WTC11 (cell line): ENCODE measurements at regions not wholly inside any gene's neighbourhood (a gene's known extent, or its start where the extent isn't known, plus 50 kb on each side); places are given as distances from the start of the nearest gene placed in this dataset.

Experiments
- ATAC-seq: fragments of 200-7000 bp; cut with Tn5 transposase; 2 replicates; pipeline ENCODE4 v1.10.0; 2021; ENCODE audit warnings: mild to moderate bottlenecking, moderate library complexity
- CTCF ChIA-PET: fragments of 300-600 bp; sonication (Branson Sonifier 250); formaldehyde crosslinking; loops from one replicate; lab custom pipeline; 2021; ENCODE audit warnings: antibody characterized with exemption; lab: Charles Lee
- POLR2A ChIA-PET: fragments of 350-600 bp; sonication (Branson Sonifier 250); formaldehyde crosslinking; loops from one replicate; lab custom pipeline; 2021; ENCODE audit warnings: antibody characterized with exemption; lab: Charles Lee
- DNase-seq: peaks from one replicate; pipeline ENCODE4 v3.0.0; 2021; ENCODE audit warnings: low spot score
- H3K27ac Mint-ChIP-seq: 2 replicates; pipeline ENCODE4 v1.8.0; 2021; ENCODE audit warnings: mixed read lengths
- H3K27me3 Mint-ChIP-seq: 2 replicates; pipeline ENCODE4 v1.8.0; 2021; ENCODE audit warnings: low read depth, mild to moderate bottlenecking, moderate library complexity, mixed read lengths
- H3K36me3 Mint-ChIP-seq: 2 replicates; pipeline ENCODE4 v1.8.0; 2021; ENCODE audit warnings: mixed read lengths
- H3K4me1 Mint-ChIP-seq: 2 replicates; pipeline ENCODE4 v1.8.0; 2022; ENCODE audit warnings: mixed read lengths
- H3K4me3 Mint-ChIP-seq: 2 replicates; pipeline ENCODE4 v1.8.0; 2021; ENCODE audit warnings: mild to moderate bottlenecking, moderate library complexity, mixed read lengths
- H3K9me3 Mint-ChIP-seq: 2 replicates; pipeline ENCODE4 v1.8.0; 2021; ENCODE audit warnings: mixed read lengths
- ATF1 ChIP-seq: sonication (generic); formaldehyde crosslinking; IDR thresholded peaks from 2 replicates; pipeline ENCODE4 v1.8.1; 2023; ENCODE audit warnings: mild to moderate bottlenecking, moderate library complexity, missing genetic modification reagents
- E2F5 ChIP-seq: sonication (generic); formaldehyde crosslinking; IDR thresholded peaks from 2 replicates; pipeline ENCODE4 v1.8.1; 2022; ENCODE audit warnings: mild to moderate bottlenecking, moderate library complexity, missing genetic modification reagents
- ETV6 ChIP-seq: sonication (generic); formaldehyde crosslinking; IDR thresholded peaks from 2 replicates; pipeline ENCODE4 v1.8.1; 2022; ENCODE audit warnings: mild to moderate bottlenecking, missing genetic modification reagents
- FOXK1 ChIP-seq: sonication (generic); formaldehyde crosslinking; IDR thresholded peaks from 2 replicates; pipeline ENCODE4 v1.8.0; 2022; ENCODE audit warnings: mild to moderate bottlenecking, moderate library complexity, missing genetic modification reagents
- FOXP4 ChIP-seq: sonication (generic); formaldehyde crosslinking; IDR thresholded peaks from 2 replicates; pipeline ENCODE4 v1.8.0; 2022; ENCODE audit warnings: mild to moderate bottlenecking, missing genetic modification reagents
- GTF2I ChIP-seq: fragments of 250-450 bp; sonication (Bioruptor Pico); conservative IDR thresholded peaks from 2 replicates; pipeline ENCODE4 v1.4.0; 2021; ENCODE audit warnings: mild to moderate bottlenecking
- IRF1 ChIP-seq: sonication (generic); formaldehyde crosslinking; IDR thresholded peaks from 2 replicates; pipeline ENCODE4 v1.8.0; 2023; ENCODE audit warnings: missing genetic modification reagents
- KAT7 ChIP-seq: sonication (generic); formaldehyde crosslinking; IDR thresholded peaks from 2 replicates; pipeline ENCODE4 v1.8.1; 2023; ENCODE audit warnings: missing genetic modification reagents, mild to moderate bottlenecking, borderline replicate concordance
- OVOL2 ChIP-seq: fragments of 250-450 bp; sonication (Bioruptor Pico); IDR thresholded peaks from 2 replicates; pipeline ENCODE4 v1.9.0; 2021; ENCODE audit warnings: mild to moderate bottlenecking, borderline replicate concordance
- RORB ChIP-seq: fragments of 250-450 bp; sonication (Bioruptor Pico); IDR thresholded peaks from 2 replicates; pipeline ENCODE4 v1.9.0; 2021; ENCODE audit warnings: mild to moderate bottlenecking
- ZNF423 ChIP-seq: fragments of 250-450 bp; sonication (Bioruptor Pico); IDR thresholded peaks from 2 replicates; pipeline ENCODE4 v2.1.2; 2022; ENCODE audit warnings: mild to moderate bottlenecking, moderate library complexity
- ZNF671 ChIP-seq: fragments of 250-450 bp; sonication (Bioruptor Pico); IDR thresholded peaks from 2 replicates; pipeline ENCODE4 v1.8.0; 2021; ENCODE audit warnings: mild to moderate bottlenecking
- TF ChIP-seq, protein P1 (sequence below): sonication (generic); formaldehyde crosslinking; IDR thresholded peaks from 2 replicates; pipeline ENCODE4 v1.8.1; 2022; ENCODE audit warnings: low read depth, mild to moderate bottlenecking, moderate library complexity, missing genetic modification reagents, borderline replicate concordance
- TF ChIP-seq, protein P2 (sequence below): sonication (generic); formaldehyde crosslinking; conservative IDR thresholded peaks from 2 replicates; pipeline ENCODE4 v1.8.1; 2023; ENCODE audit warnings: mild to moderate bottlenecking, low read depth, missing genetic modification reagents, moderate library complexity
- TF ChIP-seq, protein P3 (sequence below): sonication (generic); formaldehyde crosslinking; IDR thresholded peaks from 2 replicates; pipeline ENCODE4 v1.8.1; 2023; ENCODE audit warnings: mild to moderate bottlenecking, missing genetic modification reagents, moderate library complexity
- TF ChIP-seq, protein P4 (sequence below): fragments of 250-450 bp; sonication (Bioruptor Pico); IDR thresholded peaks from 2 replicates; pipeline ENCODE4 v1.9.0; 2021; ENCODE audit warnings: moderate library complexity, mild to moderate bottlenecking, inconsistent platforms, borderline replicate concordance
- TF ChIP-seq, protein P5 (sequence below): sonication (generic); formaldehyde crosslinking; IDR thresholded peaks from 2 replicates; pipeline ENCODE4 v1.8.1; 2022; ENCODE audit warnings: missing genetic modification reagents, borderline replicate concordance

DNA sequence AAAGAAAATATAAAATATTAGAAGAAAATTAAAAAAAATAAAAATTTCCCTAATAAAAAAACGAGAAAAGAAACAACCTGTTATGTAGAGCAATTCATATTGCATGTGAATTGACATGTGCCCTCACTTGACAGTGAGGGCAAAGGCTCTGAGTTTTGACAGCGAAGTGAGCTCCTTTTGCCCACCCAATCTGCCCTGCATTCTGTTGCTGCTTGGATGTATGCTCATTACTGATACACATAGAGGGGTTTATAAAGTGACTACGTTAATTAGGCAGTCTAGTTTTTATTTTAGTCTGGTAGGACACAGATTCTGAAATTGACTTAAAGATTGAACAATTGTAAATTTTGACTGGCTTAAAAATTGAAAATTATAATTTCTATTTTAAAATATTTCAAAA lies 949.4 kb downstream of the TLE4 start:
- H3K36me3 Mint-ChIP-seq: peaks cover 8% of the 10 kb centered on the region
- ChIA-PET POLR2A (no interaction called here), CTCF (no interaction called here)
- H3K27ac Mint-ChIP-seq: no peak overlapping the region
- H3K27me3 Mint-ChIP-seq: no peaks in the 10 kb centered on the region
- DNase-seq (no peak), ATAC-seq (no peak)
- H3K9me3 Mint-ChIP-seq: peaks cover 28% of the 10 kb centered on the region
- H3K4me1 Mint-ChIP-seq: no peaks in the 10 kb centered on the region
- H3K4me3 Mint-ChIP-seq: no peak overlapping the region
- TF ChIP-seq, protein P1, sequence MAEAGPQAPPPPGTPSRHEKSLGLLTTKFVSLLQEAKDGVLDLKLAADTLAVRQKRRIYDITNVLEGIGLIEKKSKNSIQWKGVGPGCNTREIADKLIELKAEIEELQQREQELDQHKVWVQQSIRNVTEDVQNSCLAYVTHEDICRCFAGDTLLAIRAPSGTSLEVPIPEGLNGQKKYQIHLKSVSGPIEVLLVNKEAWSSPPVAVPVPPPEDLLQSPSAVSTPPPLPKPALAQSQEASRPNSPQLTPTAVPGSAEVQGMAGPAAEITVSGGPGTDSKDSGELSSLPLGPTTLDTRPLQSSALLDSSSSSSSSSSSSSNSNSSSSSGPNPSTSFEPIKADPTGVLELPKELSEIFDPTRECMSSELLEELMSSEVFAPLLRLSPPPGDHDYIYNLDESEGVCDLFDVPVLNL (CRISPR knock-in tag): no peak
- TF ChIP-seq E2F5 (CRISPR knock-in tag) (no peak), IRF1 (CRISPR knock-in tag) (no peak), ZNF423 (CRISPR knock-in tag) (no peak)
- TF ChIP-seq, protein P2, sequence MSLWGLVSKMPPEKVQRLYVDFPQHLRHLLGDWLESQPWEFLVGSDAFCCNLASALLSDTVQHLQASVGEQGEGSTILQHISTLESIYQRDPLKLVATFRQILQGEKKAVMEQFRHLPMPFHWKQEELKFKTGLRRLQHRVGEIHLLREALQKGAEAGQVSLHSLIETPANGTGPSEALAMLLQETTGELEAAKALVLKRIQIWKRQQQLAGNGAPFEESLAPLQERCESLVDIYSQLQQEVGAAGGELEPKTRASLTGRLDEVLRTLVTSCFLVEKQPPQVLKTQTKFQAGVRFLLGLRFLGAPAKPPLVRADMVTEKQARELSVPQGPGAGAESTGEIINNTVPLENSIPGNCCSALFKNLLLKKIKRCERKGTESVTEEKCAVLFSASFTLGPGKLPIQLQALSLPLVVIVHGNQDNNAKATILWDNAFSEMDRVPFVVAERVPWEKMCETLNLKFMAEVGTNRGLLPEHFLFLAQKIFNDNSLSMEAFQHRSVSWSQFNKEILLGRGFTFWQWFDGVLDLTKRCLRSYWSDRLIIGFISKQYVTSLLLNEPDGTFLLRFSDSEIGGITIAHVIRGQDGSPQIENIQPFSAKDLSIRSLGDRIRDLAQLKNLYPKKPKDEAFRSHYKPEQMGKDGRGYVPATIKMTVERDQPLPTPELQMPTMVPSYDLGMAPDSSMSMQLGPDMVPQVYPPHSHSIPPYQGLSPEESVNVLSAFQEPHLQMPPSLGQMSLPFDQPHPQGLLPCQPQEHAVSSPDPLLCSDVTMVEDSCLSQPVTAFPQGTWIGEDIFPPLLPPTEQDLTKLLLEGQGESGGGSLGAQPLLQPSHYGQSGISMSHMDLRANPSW (CRISPR knock-in tag): no peak
- TF ChIP-seq, protein P3, sequence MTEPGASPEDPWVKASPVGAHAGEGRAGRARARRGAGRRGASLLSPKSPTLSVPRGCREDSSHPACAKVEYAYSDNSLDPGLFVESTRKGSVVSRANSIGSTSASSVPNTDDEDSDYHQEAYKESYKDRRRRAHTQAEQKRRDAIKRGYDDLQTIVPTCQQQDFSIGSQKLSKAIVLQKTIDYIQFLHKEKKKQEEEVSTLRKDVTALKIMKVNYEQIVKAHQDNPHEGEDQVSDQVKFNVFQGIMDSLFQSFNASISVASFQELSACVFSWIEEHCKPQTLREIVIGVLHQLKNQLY: no peak

DNA sequence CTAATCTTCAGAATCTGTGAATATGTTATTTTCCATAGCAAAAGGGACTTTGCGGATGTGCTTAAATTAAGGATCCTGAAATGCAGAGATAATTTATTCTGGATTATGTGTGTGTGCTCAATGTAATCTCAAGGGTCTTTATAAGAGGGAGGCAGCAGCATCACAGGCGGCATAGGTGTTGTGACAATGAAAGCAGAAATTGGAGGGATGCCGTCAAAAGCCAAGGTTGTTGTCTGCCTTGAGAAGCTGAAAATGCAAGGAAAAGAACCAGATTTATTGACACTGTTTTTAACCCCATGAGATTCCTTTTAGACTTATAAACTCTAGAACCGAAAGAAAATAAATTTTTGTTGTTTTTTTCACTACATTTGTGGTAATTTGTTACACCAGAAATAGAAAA lies 948.5 kb downstream of the TLE4 start:
- Mint-ChIP-seq H3K9me3 (peaks cover 19% of the 10 kb centered on the region), H3K36me3 (no peaks in the 10 kb centered on the region), H3K27me3 (no peaks in the 10 kb centered on the region), H3K27ac (no peak overlapping the region), H3K4me1 (no peaks in the 10 kb centered on the region; the same call in 1 of the 2 replicates), H3K4me3 (no peak overlapping the region)
- ATAC-seq (no peak), DNase-seq (no peak)
- CTCF ChIA-PET: no interaction called here
- POLR2A ChIA-PET: no interaction called here
- TF ChIP-seq, protein P4, sequence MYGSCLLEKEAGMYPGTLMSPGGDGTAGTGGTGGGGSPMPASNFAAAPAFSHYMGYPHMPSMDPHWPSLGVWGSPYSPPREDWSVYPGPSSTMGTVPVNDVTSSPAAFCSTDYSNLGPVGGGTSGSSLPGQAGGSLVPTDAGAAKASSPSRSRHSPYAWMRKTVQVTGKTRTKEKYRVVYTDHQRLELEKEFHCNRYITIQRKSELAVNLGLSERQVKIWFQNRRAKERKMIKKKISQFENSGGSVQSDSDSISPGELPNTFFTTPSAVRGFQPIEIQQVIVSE (CRISPR knock-in tag): no peak
- TF ChIP-seq FOXP4 (CRISPR knock-in tag) (no peak), IRF1 (CRISPR knock-in tag) (no peak), ZNF671 (CRISPR knock-in tag) (no peak), ETV6 (CRISPR knock-in tag) (no peak), GTF2I (CRISPR knock-in tag) (no peak), KAT7 (no peak), ATF1 (CRISPR knock-in tag) (no peak), FOXK1 (CRISPR knock-in tag) (no peak), RORB (CRISPR knock-in tag) (no peak), OVOL2 (CRISPR knock-in tag) (no peak)
- TF ChIP-seq, protein P5, sequence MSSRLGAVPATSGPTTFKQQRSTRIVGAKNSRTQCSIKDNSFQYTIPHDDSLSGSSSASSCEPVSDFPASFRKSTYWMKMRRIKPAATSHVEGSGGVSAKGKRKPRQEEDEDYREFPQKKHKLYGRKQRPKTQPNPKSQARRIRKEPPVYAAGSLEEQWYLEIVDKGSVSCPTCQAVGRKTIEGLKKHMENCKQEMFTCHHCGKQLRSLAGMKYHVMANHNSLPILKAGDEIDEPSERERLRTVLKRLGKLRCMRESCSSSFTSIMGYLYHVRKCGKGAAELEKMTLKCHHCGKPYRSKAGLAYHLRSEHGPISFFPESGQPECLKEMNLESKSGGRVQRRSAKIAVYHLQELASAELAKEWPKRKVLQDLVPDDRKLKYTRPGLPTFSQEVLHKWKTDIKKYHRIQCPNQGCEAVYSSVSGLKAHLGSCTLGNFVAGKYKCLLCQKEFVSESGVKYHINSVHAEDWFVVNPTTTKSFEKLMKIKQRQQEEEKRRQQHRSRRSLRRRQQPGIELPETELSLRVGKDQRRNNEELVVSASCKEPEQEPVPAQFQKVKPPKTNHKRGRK (CRISPR knock-in tag): no peak
